ENCODE measurements at regions not wholly inside any gene's neighbourhood (a gene's known extent, or its start where the extent isn't known, plus 50 kb on each side); places are given as distances from the start of the nearest gene placed in this dataset.

DNA sequence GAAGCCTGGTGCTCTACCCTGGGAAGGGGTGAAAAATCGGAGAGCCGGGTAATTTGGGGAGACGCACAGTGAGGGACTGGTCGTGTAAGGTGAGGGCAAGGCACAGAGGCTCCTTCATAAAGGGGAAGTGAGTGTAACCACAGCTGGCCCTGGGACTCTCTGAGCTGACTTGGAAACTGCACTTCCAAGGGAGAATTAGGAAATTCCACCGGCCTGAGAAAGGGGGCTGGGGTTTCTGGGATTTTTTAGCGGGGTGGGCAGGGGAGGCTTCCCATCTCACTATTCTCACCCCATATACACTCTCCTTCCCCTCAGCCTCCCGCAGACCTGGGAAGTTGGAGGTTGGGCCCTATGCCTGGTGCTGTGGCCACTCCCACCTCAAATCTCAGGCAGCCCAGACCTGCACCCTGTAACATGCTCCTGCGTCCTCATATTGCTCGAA lies 88.3 kb upstream of the IPO9 start:
- peaks cover 38 to 47% of the 10 kb centered on the region in 2 donors for H3K4me1 ChIP-seq
- in situ Hi-C loops (cut with MboI; ENCODE audit: low sequenced_read_pairs in 4 of 4) (no loop called here), intact Hi-C loops (cut with DNase I; ENCODE audit: low total_unique reads) (loop anchor here (5.0 kb wide), 1 partner anchor 47 kb away; no protein-coding TSS in a partner anchor)
- no peaks in the 10 kb centered on the region for H3K9me3 ChIP-seq
- H3K4me3 ChIP-seq, result peak overlapping the region; percentile 57 to 87 (median 62)
- peaks cover 12 to 19% (median 18%) of the 10 kb centered on the region in 3 donors for H3K27me3 ChIP-seq
- no peak for TF ChIP-seq POLR2A (IDR thresholded peaks at IDR 0.05)
- no peak for TF ChIP-seq CTCF (IDR thresholded peaks at IDR 0.05 in 4 of 5, conservative IDR thresholded peaks at IDR 0.05 in 1 of 5)
- ATAC-seq (no peak), DNase-seq (no peak)
- no peaks in the 10 kb centered on the region for H3K36me3 ChIP-seq
- H3K27ac ChIP-seq, result peak overlapping the region; percentile 67 to 74 (median 70)

- Histone ChIP-seq H3K27ac (peak overlapping the region in 2 of 4 donors; percentile 25), H3K9me3 (no peaks in the 10 kb centered on the region), H3K4me1 (peaks cover 26 to 35% of the 10 kb centered on the region in 2 donors), H3K4me3 (no peak overlapping the region), H3K27me3 (peaks cover 12 to 19% (median 18%) of the 10 kb centered on the region in 3 donors), H3K36me3 (no peaks in the 10 kb centered on the region)
- ATAC-seq (no peak), DNase-seq (no peak)
- in situ Hi-C loops (cut with MboI; ENCODE audit: low sequenced_read_pairs in 4 of 4) (no loop called here), intact Hi-C loops (cut with DNase I; ENCODE audit: low total_unique reads) (loop anchor here (5.0 kb wide), 1 partner anchor 45 kb away; no protein-coding TSS in a partner anchor)
- TF ChIP-seq CTCF (IDR thresholded peaks at IDR 0.05 in 4 of 5, conservative IDR thresholded peaks at IDR 0.05 in 1 of 5) (no peak), POLR2A (IDR thresholded peaks at IDR 0.05) (no peak)
These were observed 87.1 kb upstream of the IPO9 start for GRCh38 chr1:201741763-201742342.

DNA sequence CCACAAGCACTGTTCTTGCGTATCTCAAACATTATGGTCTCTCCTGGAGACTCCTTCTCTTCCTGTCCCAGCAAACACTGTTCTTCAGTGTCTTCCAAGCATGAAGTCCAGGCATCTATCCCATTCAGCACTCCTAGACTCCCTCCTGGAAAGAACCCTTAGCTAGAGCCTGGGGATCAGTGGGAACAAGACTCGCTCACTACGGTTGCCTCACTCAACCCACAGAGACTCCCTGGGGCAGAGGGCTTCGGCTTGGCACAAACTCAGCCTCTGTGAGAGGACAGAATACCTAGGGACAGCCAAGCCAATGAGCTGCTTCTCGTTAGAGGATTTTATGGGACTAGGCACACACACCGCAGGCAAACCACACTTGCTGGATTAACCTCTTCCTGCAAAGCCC lies 86.5 kb upstream of the IPO9 start:
- no peak overlapping the region for H3K4me3 ChIP-seq
- H3K4me1 ChIP-seq, result peaks cover 20 to 29% of the 10 kb centered on the region in 2 donors

GRCh38 chr1:201742955-201743805 lies 85.8 kb upstream of the IPO9 start:
- no peak overlapping the region for H3K4me3 ChIP-seq
- peaks cover 12 to 19% (median 17%) of the 10 kb centered on the region in 3 donors for H3K27me3 ChIP-seq
- intact Hi-C loops (cut with DNase I; ENCODE audit: low total_unique reads), result loop anchor here (5.0 kb wide), 1 partner anchor 44 kb away; no protein-coding TSS in a partner anchor
- no peak for ATAC-seq
- no peaks in the 10 kb centered on the region for H3K36me3 ChIP-seq
- TF ChIP-seq CTCF (IDR thresholded peaks at IDR 0.05 in 4 of 5, conservative IDR thresholded peaks at IDR 0.05 in 1 of 5), result no peak
- no peak for TF ChIP-seq POLR2A (IDR thresholded peaks at IDR 0.05)
- DNase-seq, result no peak
- H3K27ac ChIP-seq, result peak overlapping the region in 1 of 4 donors; percentile 13
- H3K4me1 ChIP-seq, result peaks cover 13 to 25% of the 10 kb centered on the region in 2 donors
- H3K9me3 ChIP-seq, result no peaks in the 10 kb centered on the region
- in situ Hi-C loops (cut with MboI; ENCODE audit: low sequenced_read_pairs in 4 of 4), result no loop called here

More for the DNA sequence above, 86.5 kb upstream of the IPO9 start:
- Histone ChIP-seq H3K36me3 (no peaks in the 10 kb centered on the region), H3K9me3 (no peaks in the 10 kb centered on the region), H3K27ac (peak overlapping the region in 2 of 4 donors; percentile 13 to 25), H3K27me3 (peaks cover 12 to 19% (median 18%) of the 10 kb centered on the region in 3 donors)
- intact Hi-C loops (cut with DNase I; ENCODE audit: low total_unique reads) (loop anchor here (5.0 kb wide), 1 partner anchor 45 kb away; no protein-coding TSS in a partner anchor), in situ Hi-C loops (cut with MboI; ENCODE audit: low sequenced_read_pairs in 4 of 4) (no loop called here)
- ATAC-seq (no peak), DNase-seq (no peak)
- TF ChIP-seq CTCF (IDR thresholded peaks at IDR 0.05 in 4 of 5, conservative IDR thresholded peaks at IDR 0.05 in 1 of 5) (no peak), POLR2A (IDR thresholded peaks at IDR 0.05) (no peak)
